ENCODE measurements at regions not wholly inside any gene's neighbourhood (a gene's known extent, or its start where the extent isn't known, plus 50 kb on each side); places are given as distances from the start of the nearest gene placed in this dataset.

DNA sequence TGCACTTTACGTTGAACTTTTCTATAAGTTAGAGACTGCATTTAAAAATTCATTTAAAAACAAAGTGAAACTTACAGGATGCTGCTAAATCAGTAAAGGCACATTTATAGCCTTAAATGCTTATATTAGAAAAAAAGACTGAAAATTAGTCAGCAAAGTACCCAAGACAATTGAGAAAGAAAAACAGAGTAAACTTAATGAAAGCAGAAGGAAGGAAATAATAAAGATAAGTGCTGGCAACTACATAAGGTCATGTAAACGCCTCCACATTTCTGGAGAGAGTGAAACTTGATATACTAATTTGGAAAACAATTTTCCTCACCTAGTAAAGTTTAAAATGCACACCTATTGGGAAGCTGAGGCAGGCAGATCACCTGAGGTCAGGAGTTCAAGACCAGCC is 58.2 kb upstream of the ACAN start:
- no peak for DNase-seq

DNA sequence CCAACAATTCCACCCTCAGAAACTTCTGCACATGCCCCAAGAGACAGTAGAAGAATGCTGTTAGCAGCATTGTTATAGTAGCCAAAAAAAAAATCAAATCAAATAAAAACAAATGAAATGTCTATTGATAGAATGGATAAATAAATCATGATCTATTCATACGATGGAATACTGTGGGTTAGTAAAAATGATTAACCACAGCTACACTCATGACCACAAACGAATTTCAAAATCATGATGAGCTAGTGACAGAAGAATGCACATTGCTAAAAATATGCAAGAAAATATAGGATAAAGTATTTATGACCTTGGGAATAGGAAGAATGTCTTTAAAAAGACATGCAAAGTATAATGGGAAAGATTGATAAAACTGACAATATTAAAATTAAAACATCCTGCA is 57.5 kb upstream of the ACAN start:
- DNase-seq: no peak

DNA sequence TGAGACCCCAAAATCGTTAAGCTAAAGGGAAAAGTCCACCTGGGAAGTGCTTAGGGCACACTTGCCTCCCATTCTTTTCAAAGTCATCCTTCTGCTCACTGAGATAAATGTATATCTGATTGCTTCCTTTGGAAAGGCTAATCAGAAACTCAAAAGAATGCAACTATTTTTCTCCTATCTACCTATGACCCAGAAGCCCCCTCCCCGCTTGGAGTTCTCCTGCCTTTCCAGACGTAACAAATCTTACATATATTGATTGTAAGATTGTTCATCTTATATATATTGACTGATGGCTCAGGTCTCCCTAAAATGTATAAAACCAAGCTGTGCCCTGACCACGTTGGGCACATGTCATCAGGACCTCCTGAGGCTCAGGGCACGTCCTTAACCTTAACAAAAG is 56.8 kb upstream of the ACAN start:
- no peak for DNase-seq

DNA sequence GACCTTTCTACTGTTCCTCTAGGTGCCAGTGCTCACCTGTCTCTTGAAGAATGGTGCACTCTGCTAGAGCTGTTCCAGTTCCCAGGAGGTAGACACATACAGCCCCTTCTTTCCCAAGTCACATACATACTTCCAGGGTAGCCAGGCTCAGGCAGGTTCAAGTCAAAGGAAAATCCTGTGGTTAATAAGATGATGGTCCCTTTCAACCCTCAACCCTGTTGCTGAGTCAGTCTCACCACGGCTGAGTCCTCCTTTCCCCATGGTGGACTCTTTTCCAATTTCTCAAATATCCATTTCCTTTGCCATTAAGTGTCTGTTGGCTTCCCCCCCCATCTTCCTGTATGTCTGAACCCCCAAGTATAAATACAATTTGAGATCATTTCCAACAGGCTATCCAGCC is 56.1 kb upstream of the ACAN start:
- DNase-seq: no peak

DNA sequence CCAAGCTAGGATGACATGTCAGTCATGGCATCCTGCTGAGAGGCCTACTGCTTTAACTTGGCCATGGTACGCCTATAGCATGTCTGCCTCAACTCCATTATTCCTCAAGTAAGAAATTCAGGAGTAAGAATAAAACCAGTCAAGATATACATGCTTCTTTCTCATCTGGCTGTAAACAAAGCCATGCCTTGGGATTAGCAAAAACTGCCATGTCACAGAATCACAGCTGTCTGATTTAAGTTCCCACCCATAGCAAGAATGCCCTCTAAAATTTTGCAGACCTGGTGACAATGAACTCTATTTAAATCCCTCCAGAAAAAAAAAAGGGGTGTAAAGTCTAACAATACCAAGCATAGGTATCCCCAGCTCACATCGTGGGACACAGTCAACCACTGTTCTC is 55.6 kb upstream of the ACAN start:
- DNase-seq: no peak

DNA sequence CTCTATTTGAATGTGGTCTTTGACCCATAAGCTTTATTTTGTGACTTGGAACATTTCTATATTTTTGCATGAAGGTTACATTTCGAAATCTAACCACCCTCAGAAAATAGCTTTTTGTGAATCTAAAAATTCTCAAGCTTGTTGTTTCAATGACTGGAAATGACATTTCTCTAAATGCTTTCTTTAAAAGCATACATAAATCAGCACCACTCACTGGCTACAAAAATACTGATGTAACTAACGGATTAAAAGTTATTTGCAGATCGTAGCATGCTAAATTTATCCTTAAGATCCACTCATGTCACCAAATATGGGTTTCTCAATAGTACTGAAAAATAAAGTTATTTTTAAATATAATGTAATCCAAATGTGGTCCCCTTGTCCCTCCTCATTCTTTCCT is 55.2 kb upstream of the ACAN start:
- no peak for DNase-seq

DNA sequence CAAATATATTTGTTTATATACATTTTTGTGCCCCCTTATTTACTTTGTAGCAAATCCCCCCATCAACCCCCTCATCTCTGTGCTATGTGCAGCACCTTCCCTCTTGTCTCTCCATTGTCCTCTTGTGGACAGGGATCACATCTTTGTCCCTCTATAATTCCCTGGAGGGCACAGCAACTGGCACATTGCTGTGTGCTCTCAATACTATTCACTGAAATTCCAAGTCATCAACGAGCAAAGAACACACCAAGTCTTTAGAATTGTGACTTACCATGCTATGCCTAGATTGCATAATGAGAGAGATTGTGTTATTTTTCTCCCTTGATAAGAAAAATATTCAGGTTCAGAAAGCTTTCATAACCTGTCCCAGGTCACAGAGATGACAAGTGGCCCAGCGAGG is 54.6 kb upstream of the ACAN start:
- DNase-seq: no peak

DNA sequence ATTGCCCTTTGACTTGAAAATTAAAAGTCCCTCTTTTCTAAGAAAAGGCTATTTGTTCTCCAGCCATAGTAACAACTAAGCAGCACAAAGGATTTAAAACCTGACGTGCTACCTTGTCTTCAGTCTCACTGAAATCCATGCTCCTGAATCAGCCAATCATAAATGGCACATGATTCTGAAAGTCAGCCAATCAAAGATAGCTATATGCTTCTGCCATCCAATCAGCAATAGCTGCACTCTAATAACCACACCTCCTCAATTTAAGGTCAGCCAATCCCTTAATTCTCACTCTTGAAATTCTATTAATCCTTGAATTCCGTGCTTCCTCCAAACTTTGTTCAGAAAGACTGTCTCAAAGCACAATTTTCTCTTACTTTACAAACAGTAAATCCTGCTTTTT is 53.5 kb upstream of the ACAN start:
- no peak for DNase-seq

DNA sequence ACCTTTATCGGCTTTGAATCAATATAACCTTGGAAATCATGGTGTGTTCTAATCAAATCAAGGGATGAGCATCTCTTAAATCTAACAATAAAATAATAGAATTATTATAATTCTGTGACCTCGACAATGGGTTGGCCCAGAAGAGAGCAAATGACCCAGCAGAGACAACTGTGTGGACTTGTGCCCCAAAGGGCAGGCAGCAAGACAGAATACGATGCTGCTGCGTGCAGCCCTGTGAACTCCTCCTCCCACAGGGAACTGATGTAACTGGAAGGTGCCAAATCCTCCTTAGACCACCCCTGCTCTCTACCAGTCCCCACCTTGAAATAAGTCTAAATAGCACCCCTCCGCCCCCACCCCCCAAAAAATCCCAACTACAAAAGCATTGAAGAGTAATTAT is 50.7 kb upstream of the ACAN start:
- DNase-seq: no peak

DNA sequence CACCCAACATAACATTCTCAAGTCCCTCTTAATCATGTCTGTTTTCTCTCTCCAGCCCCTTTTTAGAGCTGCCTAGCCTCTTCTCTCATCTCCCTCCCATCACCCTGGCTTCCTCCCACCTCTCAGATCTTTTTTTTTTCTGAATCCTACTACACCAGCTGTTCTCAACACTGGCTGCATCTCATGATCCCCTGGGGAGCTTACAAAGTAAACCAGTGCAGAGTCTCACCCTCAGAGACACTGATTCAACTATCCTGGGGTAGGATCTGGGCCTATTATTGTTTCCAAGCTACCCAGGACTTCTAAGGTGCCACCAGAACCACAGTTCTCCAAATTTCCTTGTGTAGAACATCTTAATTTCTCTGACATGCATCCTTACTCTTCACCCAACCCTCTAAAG is 50.3 kb upstream of the ACAN start:
- DNase-seq: no peak

All from CD4-positive, alpha-beta T cell treated with Interleukin-1 beta for 1 hour (primary cell).